ENCODE measurements at regions not wholly inside any gene's neighbourhood (a gene's known extent, or its start where the extent isn't known, plus 50 kb on each side); places are given as distances from the start of the nearest gene placed in this dataset.

- Histone ChIP-seq H3K9me3 (no peaks in the 10 kb centered on the region), H3K27ac (no peak overlapping the region), H3K36me3 (no peaks in the 10 kb centered on the region), H3K4me3 (no peak overlapping the region), H3K27me3 (no peaks in the 10 kb centered on the region), H3K4me1 (no peaks in the 10 kb centered on the region)
- no peak for DNase-seq (ENCODE audit: low spot score in 2 of 2)
- TF ChIP-seq, protein P1, sequence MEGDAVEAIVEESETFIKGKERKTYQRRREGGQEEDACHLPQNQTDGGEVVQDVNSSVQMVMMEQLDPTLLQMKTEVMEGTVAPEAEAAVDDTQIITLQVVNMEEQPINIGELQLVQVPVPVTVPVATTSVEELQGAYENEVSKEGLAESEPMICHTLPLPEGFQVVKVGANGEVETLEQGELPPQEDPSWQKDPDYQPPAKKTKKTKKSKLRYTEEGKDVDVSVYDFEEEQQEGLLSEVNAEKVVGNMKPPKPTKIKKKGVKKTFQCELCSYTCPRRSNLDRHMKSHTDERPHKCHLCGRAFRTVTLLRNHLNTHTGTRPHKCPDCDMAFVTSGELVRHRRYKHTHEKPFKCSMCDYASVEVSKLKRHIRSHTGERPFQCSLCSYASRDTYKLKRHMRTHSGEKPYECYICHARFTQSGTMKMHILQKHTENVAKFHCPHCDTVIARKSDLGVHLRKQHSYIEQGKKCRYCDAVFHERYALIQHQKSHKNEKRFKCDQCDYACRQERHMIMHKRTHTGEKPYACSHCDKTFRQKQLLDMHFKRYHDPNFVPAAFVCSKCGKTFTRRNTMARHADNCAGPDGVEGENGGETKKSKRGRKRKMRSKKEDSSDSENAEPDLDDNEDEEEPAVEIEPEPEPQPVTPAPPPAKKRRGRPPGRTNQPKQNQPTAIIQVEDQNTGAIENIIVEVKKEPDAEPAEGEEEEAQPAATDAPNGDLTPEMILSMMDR (IDR thresholded peaks at IDR 0.05) = no peak
- intact Hi-C loops (cut with DNase I) = no loop called here
These were observed 596.4 kb downstream of the MMUT start for GRCh38 chr6:48866682-48867081.

- no peaks in the 10 kb centered on the region for H3K36me3 ChIP-seq
- no peak overlapping the region for H3K4me3 ChIP-seq
- H3K27me3 ChIP-seq = no peaks in the 10 kb centered on the region
- intact Hi-C loops (cut with DNase I) = no loop called here
- H3K27ac ChIP-seq = no peak overlapping the region
- H3K4me1 ChIP-seq = no peaks in the 10 kb centered on the region
- TF ChIP-seq, protein P1 (IDR thresholded peaks at IDR 0.05) = no peak
- no peak for DNase-seq (ENCODE audit: low spot score in 2 of 2)
- no peaks in the 10 kb centered on the region for H3K9me3 ChIP-seq
These were observed 602.9 kb downstream of the MMUT start for GRCh38 chr6:48860175-48860574.

GRCh38 chr6:48859562-48860123, 603.4 kb downstream of the MMUT start:
- Histone ChIP-seq H3K27me3 (no peaks in the 10 kb centered on the region), H3K36me3 (no peaks in the 10 kb centered on the region), H3K4me1 (no peaks in the 10 kb centered on the region), H3K27ac (no peak overlapping the region), H3K9me3 (no peaks in the 10 kb centered on the region), H3K4me3 (no peak overlapping the region)
- intact Hi-C loops (cut with DNase I) = no loop called here
- TF ChIP-seq, protein P1 (IDR thresholded peaks at IDR 0.05) = no peak
- DNase-seq (ENCODE audit: low spot score in 2 of 2) = no peak

DNA sequence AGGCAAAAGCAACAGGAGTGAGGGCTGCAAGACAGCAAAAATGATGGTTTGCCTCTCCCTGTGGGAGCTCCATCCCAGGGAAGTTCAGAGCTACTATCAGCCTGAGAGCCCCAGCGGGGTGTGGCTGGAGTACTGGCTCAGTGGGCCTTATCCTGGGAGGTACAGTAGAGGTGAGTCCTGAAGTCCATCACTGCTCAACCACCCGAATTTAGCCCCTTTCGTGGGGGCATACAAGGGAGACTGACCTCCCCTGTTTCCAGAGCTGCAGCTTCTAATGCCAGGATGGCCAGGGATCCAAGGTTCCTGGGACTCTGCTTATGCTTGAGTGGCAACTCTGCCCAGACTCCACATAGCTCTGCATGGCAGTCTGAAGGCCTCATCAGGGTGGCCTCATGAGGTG, 617.8 kb downstream of the MMUT start:
- intact Hi-C loops (cut with DNase I) = no loop called here
- Histone ChIP-seq H3K9me3 (peaks cover 7 to 21% of the 10 kb centered on the region in 2 donors), H3K36me3 (no peaks in the 10 kb centered on the region), H3K4me3 (no peak overlapping the region), H3K27ac (no peak overlapping the region), H3K4me1 (no peaks in the 10 kb centered on the region), H3K27me3 (no peaks in the 10 kb centered on the region)
- TF ChIP-seq, protein P1 (IDR thresholded peaks at IDR 0.05) = no peak
- no peak for DNase-seq (ENCODE audit: low spot score in 2 of 2)

DNA sequence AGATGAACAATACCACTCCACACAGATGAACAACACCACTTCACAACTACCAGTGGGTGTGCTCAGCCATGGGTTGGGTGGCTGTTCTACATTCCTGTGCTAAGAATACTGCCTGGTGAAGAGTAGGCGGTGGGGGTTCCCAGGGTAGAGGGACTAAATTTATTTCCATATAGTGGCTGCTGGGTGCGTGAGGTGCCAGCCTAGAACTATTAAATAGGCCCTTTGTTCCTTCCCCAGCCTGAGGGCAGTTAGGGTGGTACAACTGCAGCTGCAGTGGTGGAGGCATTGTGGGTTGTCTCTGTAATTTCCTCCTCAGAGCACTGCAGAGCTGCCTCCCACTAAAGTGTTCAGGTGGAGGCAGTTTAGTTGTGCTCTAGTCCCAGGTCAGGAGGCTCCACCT, 618.4 kb downstream of the MMUT start:
- no peak for DNase-seq (ENCODE audit: low spot score in 2 of 2)
- intact Hi-C loops (cut with DNase I) = no loop called here
- no peaks in the 10 kb centered on the region for H3K36me3 ChIP-seq

More for the DNA sequence above, 618.4 kb downstream of the MMUT start:
- Histone ChIP-seq H3K27ac (no peak overlapping the region), H3K9me3 (peaks cover 7 to 21% of the 10 kb centered on the region in 2 donors), H3K27me3 (no peaks in the 10 kb centered on the region), H3K4me1 (no peaks in the 10 kb centered on the region), H3K4me3 (no peak overlapping the region)
- TF ChIP-seq, protein P1 (IDR thresholded peaks at IDR 0.05) = no peak

Data from ascending aorta (tissue), 2 donors.